ENCODE measurements at regions not wholly inside any gene's neighbourhood (a gene's known extent, or its start where the extent isn't known, plus 50 kb on each side); places are given as distances from the start of the nearest gene placed in this dataset.

GRCh38 chr2:2707206-2707991, 376.3 kb upstream of the MYT1L start:
- no peak for TF ChIP-seq POLR2A (IDR thresholded peaks at IDR 0.05)
- TF ChIP-seq CTCF (IDR thresholded peaks at IDR 0.05 in 4 of 5, conservative IDR thresholded peaks at IDR 0.05 in 1 of 5), result no peak
- Histone ChIP-seq H3K36me3 (no peaks in the 10 kb centered on the region), H3K4me1 (no peaks in the 10 kb centered on the region), H3K27me3 (no peaks in the 10 kb centered on the region), H3K9me3 (no peaks in the 10 kb centered on the region), H3K27ac (no peak overlapping the region), H3K4me3 (no peak overlapping the region)
- DNase-seq, result no peak
- ATAC-seq, result no peak
- intact Hi-C loops (cut with DNase I; ENCODE audit: low total_unique reads) (loop anchor here (2.0 kb wide), 1 partner anchor 51 kb away; no protein-coding TSS in a partner anchor), in situ Hi-C loops (cut with MboI; ENCODE audit: low sequenced_read_pairs in 4 of 4) (no loop called here)

DNA sequence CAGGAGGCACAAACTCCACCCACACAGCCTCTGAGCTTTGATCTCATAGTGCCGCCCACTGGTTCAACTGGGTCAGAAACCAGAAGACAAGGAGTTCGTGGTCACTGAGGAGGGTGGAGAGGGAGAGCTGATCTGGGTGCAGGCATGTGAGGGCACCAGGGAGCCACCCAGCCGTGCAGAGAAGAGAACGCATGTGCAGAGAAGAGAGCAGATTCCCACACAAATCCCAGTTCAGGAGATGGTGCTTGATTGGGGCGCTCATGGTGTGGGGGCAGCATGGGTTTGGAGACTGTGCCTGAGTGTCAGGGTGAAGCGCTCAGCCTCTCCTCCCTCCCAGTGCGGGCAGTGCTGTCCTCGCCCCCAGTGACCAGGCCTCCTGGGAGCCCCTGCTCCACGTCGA, 375.2 kb upstream of the MYT1L start:
- ATAC-seq (no peak), DNase-seq (no peak)
- H3K4me1 ChIP-seq, result no peaks in the 10 kb centered on the region
- no peak overlapping the region for H3K27ac ChIP-seq
- intact Hi-C loops (cut with DNase I; ENCODE audit: low total_unique reads), result loop anchor here (2.0 kb wide), 1 partner anchor 50 kb away; no protein-coding TSS in a partner anchor
- H3K4me3 ChIP-seq, result no peak overlapping the region
- TF ChIP-seq CTCF (IDR thresholded peaks at IDR 0.05 in 4 of 5, conservative IDR thresholded peaks at IDR 0.05 in 1 of 5) (no peak), POLR2A (IDR thresholded peaks at IDR 0.05) (no peak)
- H3K36me3 ChIP-seq, result no peaks in the 10 kb centered on the region
- no peaks in the 10 kb centered on the region for H3K9me3 ChIP-seq
- H3K27me3 ChIP-seq, result no peaks in the 10 kb centered on the region
- in situ Hi-C loops (cut with MboI; ENCODE audit: low sequenced_read_pairs in 4 of 4), result no loop called here

DNA sequence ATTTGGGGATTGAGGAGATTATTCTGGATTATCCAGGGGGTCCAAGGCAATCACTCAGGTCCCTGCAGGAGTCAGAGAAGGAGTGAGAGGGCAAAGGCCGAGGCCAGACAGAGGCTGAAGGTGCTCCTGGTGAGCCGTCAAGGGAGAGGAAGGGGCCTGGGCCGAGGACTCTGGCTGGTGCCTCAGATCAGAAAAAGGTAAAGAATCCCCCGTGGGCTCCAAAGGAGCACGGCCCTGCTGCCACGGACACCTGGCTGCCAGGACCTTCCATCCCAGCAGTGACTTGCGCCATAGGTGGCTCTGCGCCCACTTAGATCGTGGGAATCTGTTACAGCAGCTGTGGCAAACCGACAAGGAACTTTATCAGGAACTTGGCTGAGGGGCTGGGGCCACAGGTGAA, 374.8 kb upstream of the MYT1L start:
- no peaks in the 10 kb centered on the region for H3K4me1 ChIP-seq
- H3K27ac ChIP-seq, result no peak overlapping the region
- H3K9me3 ChIP-seq, result no peaks in the 10 kb centered on the region
- H3K36me3 ChIP-seq, result no peaks in the 10 kb centered on the region
- in situ Hi-C loops (cut with MboI; ENCODE audit: low sequenced_read_pairs in 4 of 4), result no loop called here
- no peaks in the 10 kb centered on the region for H3K27me3 ChIP-seq
- H3K4me3 ChIP-seq, result no peak overlapping the region
- ATAC-seq (no peak), DNase-seq (no peak)
- intact Hi-C loops (cut with DNase I; ENCODE audit: low total_unique reads), result loop anchor here (2.0 kb wide), 1 partner anchor 49 kb away; no protein-coding TSS in a partner anchor
- no peak for TF ChIP-seq CTCF (IDR thresholded peaks at IDR 0.05 in 4 of 5, conservative IDR thresholded peaks at IDR 0.05 in 1 of 5)
- TF ChIP-seq POLR2A (IDR thresholded peaks at IDR 0.05), result no peak

DNA sequence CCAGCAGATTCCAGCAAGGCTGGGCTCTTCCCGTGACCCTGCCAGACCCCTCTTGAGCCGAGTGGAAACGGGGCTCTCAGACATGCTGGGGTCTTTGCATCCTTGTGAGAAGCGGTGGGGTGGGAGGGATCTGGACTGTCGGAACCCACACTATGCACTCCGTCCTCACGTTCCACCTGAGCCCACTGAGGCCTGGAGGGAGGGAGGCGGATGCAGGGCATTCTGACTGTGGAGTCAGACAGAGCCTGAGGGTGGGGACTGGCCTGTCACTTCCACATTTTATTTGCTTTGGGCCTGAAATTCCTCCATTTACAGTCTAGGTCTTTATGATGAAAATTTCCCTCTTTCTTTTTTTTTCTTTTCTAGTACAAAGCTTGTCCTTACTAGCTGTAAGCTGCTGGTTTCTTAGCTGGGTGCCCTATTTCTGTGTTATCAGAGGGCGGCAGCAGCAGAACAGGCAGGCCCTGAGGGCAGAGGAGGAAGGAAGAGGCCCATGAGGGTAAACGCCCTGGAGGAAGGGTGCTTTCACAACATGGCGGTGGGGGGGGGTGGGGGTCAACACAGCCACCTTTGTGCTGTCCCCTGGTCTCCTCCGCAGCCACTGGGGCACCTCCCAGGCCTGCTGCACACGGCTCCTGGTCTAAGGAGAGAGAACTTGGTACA, 373.5 kb upstream of the MYT1L start:
- intact Hi-C loops (cut with DNase I; ENCODE audit: low total_unique reads), result no loop called here
- no peaks in the 10 kb centered on the region for H3K27me3 ChIP-seq
- ATAC-seq, result no peak
- no peaks in the 10 kb centered on the region for H3K36me3 ChIP-seq
- no peak overlapping the region for H3K4me3 ChIP-seq
- H3K27ac ChIP-seq, result no peak overlapping the region
- H3K9me3 ChIP-seq, result no peaks in the 10 kb centered on the region
- TF ChIP-seq CTCF (IDR thresholded peaks at IDR 0.05 in 4 of 5, conservative IDR thresholded peaks at IDR 0.05 in 1 of 5), result no peak
- no peak for TF ChIP-seq POLR2A (IDR thresholded peaks at IDR 0.05)
- in situ Hi-C loops (cut with MboI; ENCODE audit: low sequenced_read_pairs in 4 of 4), result no loop called here
- no peak for DNase-seq
- no peaks in the 10 kb centered on the region for H3K4me1 ChIP-seq

All from gastrocnemius medialis (tissue), 4 donors.